ENCODE measurements at regions not wholly inside any gene's neighbourhood (a gene's known extent, or its start where the extent isn't known, plus 50 kb on each side); places are given as distances from the start of the nearest gene placed in this dataset.
"Not testable (repeated sequence)": the region's sequence is repeated elsewhere in the genome, so short reads cannot be mapped to it uniquely, and the experiment has no call there.

DNA sequence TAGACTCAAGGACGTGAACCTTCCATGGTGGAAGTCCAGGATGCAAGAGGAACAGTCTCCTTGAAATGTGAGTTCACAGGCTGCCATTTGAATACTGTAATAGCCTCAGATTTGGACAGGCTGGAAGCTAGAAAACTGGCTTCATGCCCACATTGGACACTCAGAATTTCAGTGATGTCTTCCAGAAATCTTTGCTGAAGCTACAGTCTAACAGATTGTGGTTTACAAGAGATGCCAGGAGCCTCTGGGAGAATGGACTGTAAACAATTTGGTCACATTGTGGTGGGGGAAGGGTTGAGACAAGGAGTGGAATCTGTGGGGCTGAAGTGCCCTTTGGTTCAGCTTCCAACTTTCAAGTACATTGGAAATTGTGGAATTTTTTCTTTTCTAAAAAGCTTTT, 252.0 kb upstream of the PROK2 start:
- Histone ChIP-seq H3K36me3 (no peaks in the 10 kb centered on the region), H3K27me3 (no peaks in the 10 kb centered on the region), H3K27ac (no peak overlapping the region), H3K4me3 (no peak overlapping the region), H3K9me3 (no peaks in the 10 kb centered on the region), H3K4me1 (no peaks in the 10 kb centered on the region)
- TF ChIP-seq POLR2A (IDR thresholded peaks at IDR 0.05) (no peak), EP300 (IDR thresholded peaks at IDR 0.05) (no peak)
- TF ChIP-seq, protein P1, sequence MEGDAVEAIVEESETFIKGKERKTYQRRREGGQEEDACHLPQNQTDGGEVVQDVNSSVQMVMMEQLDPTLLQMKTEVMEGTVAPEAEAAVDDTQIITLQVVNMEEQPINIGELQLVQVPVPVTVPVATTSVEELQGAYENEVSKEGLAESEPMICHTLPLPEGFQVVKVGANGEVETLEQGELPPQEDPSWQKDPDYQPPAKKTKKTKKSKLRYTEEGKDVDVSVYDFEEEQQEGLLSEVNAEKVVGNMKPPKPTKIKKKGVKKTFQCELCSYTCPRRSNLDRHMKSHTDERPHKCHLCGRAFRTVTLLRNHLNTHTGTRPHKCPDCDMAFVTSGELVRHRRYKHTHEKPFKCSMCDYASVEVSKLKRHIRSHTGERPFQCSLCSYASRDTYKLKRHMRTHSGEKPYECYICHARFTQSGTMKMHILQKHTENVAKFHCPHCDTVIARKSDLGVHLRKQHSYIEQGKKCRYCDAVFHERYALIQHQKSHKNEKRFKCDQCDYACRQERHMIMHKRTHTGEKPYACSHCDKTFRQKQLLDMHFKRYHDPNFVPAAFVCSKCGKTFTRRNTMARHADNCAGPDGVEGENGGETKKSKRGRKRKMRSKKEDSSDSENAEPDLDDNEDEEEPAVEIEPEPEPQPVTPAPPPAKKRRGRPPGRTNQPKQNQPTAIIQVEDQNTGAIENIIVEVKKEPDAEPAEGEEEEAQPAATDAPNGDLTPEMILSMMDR (IDR thresholded peaks at IDR 0.05), result no peak
- WGBS, 2 donors, result 67 to 69% methylated on average over 1 of the region's 1 CpG
- DNase-seq (ENCODE audit: low spot score in 2 of 2), result no peak

DNA sequence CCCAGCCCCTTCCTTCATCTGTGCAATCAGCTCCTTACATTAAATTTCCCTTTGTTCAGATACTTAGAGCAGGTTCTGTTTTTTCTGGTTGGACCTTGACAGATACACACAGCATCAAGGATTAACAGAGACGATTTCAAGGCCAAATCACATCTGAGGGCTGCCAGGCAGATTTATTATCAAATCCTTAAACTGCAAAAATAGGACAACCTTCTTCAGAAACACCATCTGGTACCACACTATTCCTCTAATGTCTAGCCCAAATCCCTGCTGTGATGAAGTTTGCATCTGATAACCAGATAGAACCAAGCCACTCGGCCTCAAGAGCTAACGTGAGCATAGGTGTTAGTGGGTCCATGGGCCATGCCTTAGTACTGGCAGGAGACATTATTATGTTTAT, 250.7 kb upstream of the PROK2 start:
- Histone ChIP-seq H3K36me3 (no peaks in the 10 kb centered on the region), H3K9me3 (no peaks in the 10 kb centered on the region), H3K4me3 (no peak overlapping the region), H3K4me1 (no peaks in the 10 kb centered on the region), H3K27me3 (no peaks in the 10 kb centered on the region), H3K27ac (no peak overlapping the region)
- TF ChIP-seq EP300 (IDR thresholded peaks at IDR 0.05) (no peak), POLR2A (IDR thresholded peaks at IDR 0.05) (no peak)
- WGBS, 2 donors, result 88 to 91% methylated on average over 3 of the region's 3 CpGs
- no peak for DNase-seq (ENCODE audit: low spot score in 2 of 2)

DNA sequence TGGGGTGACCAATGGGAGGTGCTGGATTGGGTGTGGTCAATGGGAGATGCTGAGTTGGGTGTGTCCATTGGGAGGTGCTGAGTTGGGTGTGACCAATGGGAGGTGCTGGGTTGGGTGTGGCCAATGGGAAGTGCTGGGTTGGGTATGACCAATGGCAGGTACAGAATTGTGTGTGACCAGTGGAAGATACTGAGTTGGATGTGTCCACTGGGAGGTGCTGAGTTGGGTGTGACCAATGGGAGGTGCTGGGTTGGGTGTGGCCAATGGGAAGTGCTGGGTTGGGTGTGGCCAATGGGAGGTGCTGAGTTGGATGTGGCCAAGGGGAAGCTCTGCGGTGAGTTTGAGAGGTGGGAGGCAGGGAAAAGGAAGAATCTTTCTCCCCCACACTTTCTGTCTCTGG, 250.0 kb upstream of the PROK2 start:
- H3K27me3 ChIP-seq, result no peaks in the 10 kb centered on the region
- no peaks in the 10 kb centered on the region for H3K9me3 ChIP-seq
- WGBS, 2 donors, result 81 to 82% methylated on average over 1 of the region's 1 CpG
- no peak for TF ChIP-seq EP300 (IDR thresholded peaks at IDR 0.05)
- no peak for TF ChIP-seq POLR2A (IDR thresholded peaks at IDR 0.05)
- TF ChIP-seq, protein P1 (IDR thresholded peaks at IDR 0.05), result no peak
- H3K27ac ChIP-seq, result no peak overlapping the region
- no peak for DNase-seq (ENCODE audit: low spot score in 2 of 2)
- no peaks in the 10 kb centered on the region for H3K4me1 ChIP-seq
- H3K36me3 ChIP-seq, result no peaks in the 10 kb centered on the region
- H3K4me3 ChIP-seq, result no peak overlapping the region

DNA sequence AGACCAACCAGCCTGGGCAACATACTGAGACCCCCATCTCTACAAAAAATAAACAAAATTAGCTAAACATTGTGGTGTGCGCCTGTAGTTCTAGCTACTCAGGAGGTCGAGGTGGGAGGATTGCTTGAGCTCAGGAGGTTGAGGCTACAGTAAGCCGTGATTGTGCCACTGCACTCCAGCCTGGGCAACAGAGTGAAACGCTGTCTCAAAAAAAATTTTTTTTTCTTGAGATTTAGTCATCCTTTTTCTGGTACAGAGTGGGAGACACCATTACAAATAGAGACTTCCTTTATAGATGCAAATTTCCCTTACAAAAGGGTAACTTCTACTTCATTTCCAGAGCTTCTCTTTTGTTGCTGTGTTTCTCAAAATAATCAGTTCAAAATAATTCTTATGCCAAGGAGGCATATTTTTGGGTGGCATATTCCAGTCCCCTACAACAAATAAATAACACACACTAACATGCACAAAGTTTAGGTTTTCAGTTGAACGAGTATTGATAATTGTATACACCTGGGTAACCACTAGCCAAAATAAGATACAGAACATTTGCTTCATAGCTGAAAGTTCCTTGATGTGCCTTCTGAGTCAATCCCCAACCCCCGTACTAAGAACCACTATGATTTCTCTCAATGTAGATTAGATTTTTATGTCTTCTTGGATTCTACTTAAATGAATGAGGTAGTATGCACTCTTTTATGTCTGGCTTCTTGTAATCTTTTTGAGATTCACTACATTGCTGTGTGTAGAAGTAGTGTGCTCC, 248.9 kb upstream of the PROK2 start:
- no peaks in the 10 kb centered on the region for H3K9me3 ChIP-seq
- no peak overlapping the region for H3K27ac ChIP-seq
- WGBS, 2 donors, result 81 to 91% methylated on average over 6 of the region's 6 CpGs
- H3K4me3 ChIP-seq, result no peak overlapping the region
- no peaks in the 10 kb centered on the region for H3K4me1 ChIP-seq
- DNase-seq (ENCODE audit: low spot score in 2 of 2), result no peak
- H3K36me3 ChIP-seq, result no peaks in the 10 kb centered on the region
- H3K27me3 ChIP-seq, result no peaks in the 10 kb centered on the region
- no peak for TF ChIP-seq POLR2A (IDR thresholded peaks at IDR 0.05)
- no peak for TF ChIP-seq EP300 (IDR thresholded peaks at IDR 0.05)

DNA sequence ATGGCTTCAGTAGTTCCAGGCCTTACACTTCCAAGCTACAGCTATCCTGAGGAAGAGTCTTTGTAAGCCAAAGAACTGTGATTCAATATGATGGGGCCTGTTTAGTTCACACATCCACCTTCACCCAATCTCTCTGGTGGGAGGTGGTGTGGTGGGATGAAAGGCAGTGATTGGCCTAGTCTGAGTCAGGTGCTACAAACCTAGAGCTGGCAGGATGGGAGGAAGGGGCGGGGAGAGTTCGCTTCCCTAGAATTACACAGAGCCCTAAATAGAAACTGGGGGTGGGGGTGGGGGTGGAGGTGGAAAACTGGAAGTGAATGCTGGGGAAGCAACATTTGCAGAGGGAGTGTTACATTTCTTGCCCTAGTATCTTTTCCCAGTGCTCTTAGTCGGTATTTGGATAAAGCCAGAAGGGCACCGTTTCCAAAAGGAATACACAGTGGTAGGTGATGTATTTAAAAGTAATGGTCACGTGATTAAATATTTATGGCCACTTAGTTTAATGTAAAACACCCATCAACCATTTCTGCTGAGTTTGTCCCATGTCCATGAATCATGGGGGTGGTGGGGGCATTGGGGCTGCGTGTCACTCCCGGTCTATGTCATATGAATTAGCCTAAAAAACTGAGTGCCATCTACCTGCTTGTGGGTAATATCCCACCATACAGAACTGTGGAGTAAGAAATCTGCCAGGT, 247.6 kb upstream of the PROK2 start:
- H3K36me3 ChIP-seq, result no peaks in the 10 kb centered on the region
- no peaks in the 10 kb centered on the region for H3K9me3 ChIP-seq
- no peak overlapping the region for H3K27ac ChIP-seq
- H3K4me3 ChIP-seq, result no peak overlapping the region
- no peak for DNase-seq (ENCODE audit: low spot score in 2 of 2)
- 79 to 86% methylated on average over 7 of the region's 7 CpGs for WGBS, 2 donors
- no peak for TF ChIP-seq EP300 (IDR thresholded peaks at IDR 0.05)
- TF ChIP-seq, protein P1 (IDR thresholded peaks at IDR 0.05), result no peak
- no peak for TF ChIP-seq POLR2A (IDR thresholded peaks at IDR 0.05)
- no peaks in the 10 kb centered on the region for H3K4me1 ChIP-seq
- H3K27me3 ChIP-seq, result no peaks in the 10 kb centered on the region

DNA sequence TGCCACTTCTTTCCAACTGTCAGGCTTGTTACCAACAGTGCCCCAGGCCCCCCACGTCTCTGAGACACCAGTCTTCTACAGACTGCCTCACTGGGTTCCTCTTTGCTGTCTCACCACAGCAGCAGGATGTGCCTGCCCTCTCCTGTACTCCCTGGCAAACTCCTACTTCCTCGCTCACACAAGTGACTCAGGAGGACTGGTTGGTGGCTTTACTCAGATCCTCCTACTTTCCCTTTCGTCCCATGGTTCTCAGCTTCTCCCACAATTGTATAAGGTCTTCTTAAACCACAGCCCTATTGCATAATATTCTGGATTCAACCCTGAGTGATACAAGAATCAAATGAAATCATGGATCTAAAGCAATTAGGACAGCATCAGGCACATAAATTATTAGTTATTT, 246.6 kb upstream of the PROK2 start:
- no peaks in the 10 kb centered on the region for H3K36me3 ChIP-seq
- no peaks in the 10 kb centered on the region for H3K9me3 ChIP-seq
- H3K4me1 ChIP-seq, result no peaks in the 10 kb centered on the region
- H3K27me3 ChIP-seq, result no peaks in the 10 kb centered on the region
- DNase-seq (ENCODE audit: low spot score in 2 of 2), result peak in 1 of 2 donors; percentile 14
- WGBS, 2 donors, result 79 to 82% methylated on average over 3 of the region's 3 CpGs
- no peak overlapping the region for H3K27ac ChIP-seq
- no peak for TF ChIP-seq POLR2A (IDR thresholded peaks at IDR 0.05)
- TF ChIP-seq, protein P1 (IDR thresholded peaks at IDR 0.05), result no peak
- no peak for TF ChIP-seq EP300 (IDR thresholded peaks at IDR 0.05)
- H3K4me3 ChIP-seq, result no peak overlapping the region

DNA sequence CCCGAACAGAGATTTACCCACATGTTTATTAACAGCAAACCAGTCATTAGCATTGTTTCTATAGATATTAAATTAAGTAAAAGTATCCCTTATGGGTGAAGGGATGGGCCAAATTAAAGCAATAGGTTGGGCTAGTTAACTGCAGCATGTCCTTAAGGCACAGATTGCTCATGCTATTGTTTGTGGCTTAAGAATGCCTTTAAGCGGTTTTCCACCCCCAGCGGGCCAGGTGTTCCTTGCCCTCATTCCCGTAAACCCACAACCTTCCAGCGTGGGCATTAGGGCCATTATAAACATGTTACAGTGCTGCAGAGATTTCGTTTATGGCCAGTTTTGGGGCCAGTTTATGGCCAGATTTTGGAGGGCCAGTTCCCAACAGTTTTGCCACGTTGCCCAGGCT, 245.3 kb upstream of the PROK2 start:
- H3K27me3 ChIP-seq; H3K4me3 ChIP-seq; H3K9me3 ChIP-seq; H3K27ac ChIP-seq; H3K36me3 ChIP-seq; H3K4me1 ChIP-seq; DNase-seq (ENCODE audit: low spot score in 2 of 2): not testable (repeated sequence)
- 82 to 90% methylated on average over 7 of the region's 7 CpGs for WGBS, 2 donors

DNA sequence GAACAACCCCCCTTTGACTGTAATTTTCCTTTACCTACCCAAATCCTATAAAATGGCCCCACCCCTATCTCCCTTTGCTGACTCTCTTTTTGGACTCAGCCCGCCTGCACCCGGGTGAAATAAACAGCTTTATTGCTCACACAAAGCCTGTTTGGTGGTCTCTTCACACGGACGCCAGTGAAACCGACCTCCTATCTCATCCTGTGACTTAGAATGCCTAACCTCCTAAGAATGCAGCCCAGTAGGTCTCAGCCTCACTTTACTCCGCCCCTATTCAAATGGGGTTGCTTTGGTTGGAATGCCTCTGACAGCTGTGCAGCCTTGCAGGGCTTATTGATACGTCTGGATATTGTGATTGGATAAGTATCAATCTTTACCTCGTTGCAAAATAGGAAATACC, 243.8 kb upstream of the PROK2 start:
- H3K27me3 ChIP-seq; H3K36me3 ChIP-seq; H3K4me1 ChIP-seq; H3K27ac ChIP-seq; DNase-seq (ENCODE audit: low spot score in 2 of 2); H3K9me3 ChIP-seq; H3K4me3 ChIP-seq: not testable (repeated sequence)
- WGBS, 2 donors, result 56 to 60% methylated on average over 8 of the region's 8 CpGs

DNA sequence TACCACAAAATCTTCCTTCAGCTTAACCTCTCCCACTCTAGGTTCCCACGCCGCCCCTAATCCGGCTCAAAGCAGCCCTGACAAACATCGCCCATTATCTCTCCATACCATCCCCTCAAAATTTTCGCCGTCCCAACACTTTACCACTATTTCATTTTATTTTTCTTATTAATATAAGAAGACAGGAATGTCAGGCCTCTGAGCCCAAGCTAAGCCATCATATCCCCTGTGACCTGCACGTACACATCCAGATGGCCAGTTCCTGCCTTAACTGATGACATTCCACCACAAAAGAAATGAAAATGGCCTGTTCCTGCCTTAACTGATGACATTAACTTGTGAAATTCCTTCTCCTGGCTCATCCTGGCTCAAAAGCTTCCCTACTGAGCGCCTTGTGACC, 243.4 kb upstream of the PROK2 start:
- WGBS, 2 donors, result 89 to 94% methylated on average over 8 of the region's 8 CpGs
- H3K4me3 ChIP-seq; H3K27ac ChIP-seq; H3K4me1 ChIP-seq; DNase-seq (ENCODE audit: low spot score in 2 of 2); H3K9me3 ChIP-seq; H3K27me3 ChIP-seq; H3K36me3 ChIP-seq: not testable (repeated sequence)
